ENCODE measurements at regions not wholly inside any gene's neighbourhood (a gene's known extent, or its start where the extent isn't known, plus 50 kb on each side); places are given as distances from the start of the nearest gene placed in this dataset.
A peak's percentile ranks its signal among the peaks of the same experiment; 100 is the strongest.

DNA sequence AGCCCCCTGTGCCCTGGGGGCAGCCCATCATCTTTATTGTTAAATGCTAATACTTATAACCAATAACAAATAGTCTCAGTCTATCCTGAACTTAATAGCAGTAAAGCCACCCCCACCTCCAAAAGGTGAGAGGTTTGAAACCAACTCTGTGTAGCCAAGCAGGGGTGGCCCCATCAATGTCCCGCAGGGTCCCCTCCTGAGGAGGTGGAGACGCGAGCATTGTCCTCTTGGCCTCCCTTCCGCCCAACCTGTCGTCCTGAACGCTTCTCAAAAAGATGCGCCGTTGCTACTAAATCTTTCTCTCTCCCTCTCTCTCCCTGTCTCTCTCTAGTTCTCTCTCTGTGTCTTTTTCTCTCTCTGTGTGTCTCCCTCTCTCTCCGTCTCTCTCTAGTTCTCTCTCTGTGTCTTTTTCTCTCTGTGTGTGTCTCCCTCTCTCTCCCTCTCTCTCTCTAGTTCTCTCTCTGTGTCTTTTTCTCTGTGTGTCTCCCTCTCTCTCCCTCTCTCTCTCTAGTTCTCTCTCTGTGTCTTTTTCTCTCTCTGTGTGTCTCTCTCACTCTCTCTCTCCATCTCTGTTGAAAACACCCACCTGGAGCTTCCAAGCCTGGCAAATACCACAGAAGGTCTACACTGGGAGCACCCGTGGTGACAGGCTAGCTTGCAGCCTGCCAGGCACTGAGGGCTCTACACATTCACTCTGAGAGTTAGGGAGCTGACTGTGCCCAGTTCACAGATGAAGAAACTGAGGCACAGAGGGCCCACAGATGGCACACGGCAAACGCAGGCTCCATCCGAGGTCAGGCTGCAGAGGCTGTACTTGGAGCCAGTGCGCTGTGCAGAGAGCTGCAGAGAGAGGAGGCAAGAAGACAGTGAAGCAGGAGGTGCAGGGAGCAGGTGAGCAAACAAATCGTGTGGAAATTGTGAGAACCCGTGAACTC, 185.9 kb downstream of the C16orf95 start:
- Histone ChIP-seq H3K9ac (ENCODE audit: low read length in 5 of 5) (no peak overlapping the region), H3K9me3 (ENCODE audit: control insufficient read depth in 5 of 5, low read length in 5 of 5) (peaks cover 0 to 30% (median 27%) of the 10 kb centered on the region in 5 donors), H3K27me3 (ENCODE audit: control insufficient read depth in 5 of 5, insufficient read depth in 4 of 5, low read length in 5 of 5) (peaks cover 3 to 15% (median 6%) of the 10 kb centered on the region in 5 donors), H3K36me3 (ENCODE audit: control insufficient read depth in 5 of 5, insufficient read depth in 5 of 5, low read length in 5 of 5) (no peaks in the 10 kb centered on the region), H3K4me3 (ENCODE audit: low read depth in 1 of 5, low read length in 5 of 5) (peak overlapping the region in 1 of 5 donors; percentile 2), H3K27ac (ENCODE audit: low read depth, low read length) (no peak overlapping the region), H3K4me1 (ENCODE audit: control insufficient read depth in 5 of 5, insufficient read depth in 5 of 5, low read length in 5 of 5) (peaks cover 0 to 4% (median 0%) of the 10 kb centered on the region in 5 donors)

DNA sequence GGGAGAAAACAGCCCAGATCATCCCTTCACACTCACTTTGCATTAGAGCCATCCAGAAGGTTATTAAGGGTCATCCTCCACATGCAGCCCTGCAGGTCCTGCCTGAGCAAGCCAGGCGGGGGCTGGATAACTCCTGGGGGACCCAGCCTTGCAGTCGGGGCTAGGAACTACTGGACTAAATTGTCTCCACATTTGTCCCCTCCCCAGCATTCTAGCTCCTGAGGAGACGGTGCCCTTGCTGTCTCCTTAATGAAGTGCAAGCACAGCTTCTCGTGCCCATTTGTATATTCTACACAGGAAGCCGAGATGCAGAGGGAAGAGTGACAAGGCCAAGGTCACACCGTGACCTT, 185.2 kb downstream of the C16orf95 start:
- Histone ChIP-seq H3K4me1 (ENCODE audit: control insufficient read depth in 5 of 5, insufficient read depth in 5 of 5, low read length in 5 of 5) (peaks cover 0 to 3% (median 0%) of the 10 kb centered on the region in 5 donors), H3K4me3 (ENCODE audit: low read depth in 1 of 5, low read length in 5 of 5) (peak overlapping the region in 1 of 5 donors; percentile 9), H3K36me3 (ENCODE audit: control insufficient read depth in 5 of 5, insufficient read depth in 5 of 5, low read length in 5 of 5) (no peaks in the 10 kb centered on the region), H3K27ac (ENCODE audit: low read depth, low read length) (no peak overlapping the region), H3K9ac (ENCODE audit: low read length in 5 of 5) (no peak overlapping the region), H3K9me3 (ENCODE audit: control insufficient read depth in 5 of 5, low read length in 5 of 5) (peaks cover 0 to 30% (median 27%) of the 10 kb centered on the region in 5 donors), H3K27me3 (ENCODE audit: control insufficient read depth in 5 of 5, insufficient read depth in 4 of 5, low read length in 5 of 5) (peaks cover 2 to 10% (median 6%) of the 10 kb centered on the region in 5 donors)

DNA sequence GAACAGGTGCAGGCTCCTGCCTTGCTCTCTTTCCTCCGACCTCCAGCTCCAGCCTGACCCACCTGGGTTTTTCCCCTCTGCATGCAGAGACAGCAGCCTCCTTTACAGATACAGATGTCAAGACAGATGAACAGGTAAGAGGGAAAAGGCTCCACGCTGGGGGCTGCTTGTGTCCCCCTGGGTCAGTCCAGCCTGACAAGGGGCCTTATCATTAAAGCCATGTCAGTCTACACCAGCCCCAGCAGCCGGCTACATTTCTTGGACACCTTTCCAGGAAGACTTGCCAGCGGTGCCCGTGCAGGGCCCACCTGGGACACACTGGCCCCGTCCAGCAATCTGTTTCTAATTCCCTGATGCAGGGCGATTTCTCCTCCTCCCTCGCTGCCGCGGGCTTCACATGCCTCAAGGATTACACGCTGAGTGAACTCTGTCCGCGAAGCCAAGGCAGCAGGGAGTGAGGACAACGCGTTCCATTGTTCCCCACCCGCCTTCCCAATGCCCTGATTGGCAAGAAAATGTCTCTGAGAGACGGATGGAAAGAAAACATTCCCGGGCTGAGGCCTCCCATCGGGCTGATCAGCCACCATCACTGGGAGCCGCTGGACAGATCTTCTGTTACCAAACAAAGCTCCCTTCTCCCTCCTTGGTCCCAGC, 184.7 kb downstream of the C16orf95 start:
- Histone ChIP-seq H3K27ac (ENCODE audit: low read depth, low read length) (no peak overlapping the region), H3K27me3 (ENCODE audit: control insufficient read depth in 5 of 5, insufficient read depth in 4 of 5, low read length in 5 of 5) (peaks cover 2 to 8% (median 6%) of the 10 kb centered on the region in 5 donors), H3K9me3 (ENCODE audit: control insufficient read depth in 5 of 5, low read length in 5 of 5) (peaks cover 0 to 30% (median 27%) of the 10 kb centered on the region in 5 donors), H3K4me3 (ENCODE audit: low read depth in 1 of 5, low read length in 5 of 5) (peak overlapping the region in 1 of 5 donors; percentile 9), H3K9ac (ENCODE audit: low read length in 5 of 5) (no peak overlapping the region), H3K36me3 (ENCODE audit: control insufficient read depth in 5 of 5, insufficient read depth in 5 of 5, low read length in 5 of 5) (no peaks in the 10 kb centered on the region), H3K4me1 (ENCODE audit: control insufficient read depth in 5 of 5, insufficient read depth in 5 of 5, low read length in 5 of 5) (peaks cover 0 to 2% (median 0%) of the 10 kb centered on the region in 5 donors)

DNA sequence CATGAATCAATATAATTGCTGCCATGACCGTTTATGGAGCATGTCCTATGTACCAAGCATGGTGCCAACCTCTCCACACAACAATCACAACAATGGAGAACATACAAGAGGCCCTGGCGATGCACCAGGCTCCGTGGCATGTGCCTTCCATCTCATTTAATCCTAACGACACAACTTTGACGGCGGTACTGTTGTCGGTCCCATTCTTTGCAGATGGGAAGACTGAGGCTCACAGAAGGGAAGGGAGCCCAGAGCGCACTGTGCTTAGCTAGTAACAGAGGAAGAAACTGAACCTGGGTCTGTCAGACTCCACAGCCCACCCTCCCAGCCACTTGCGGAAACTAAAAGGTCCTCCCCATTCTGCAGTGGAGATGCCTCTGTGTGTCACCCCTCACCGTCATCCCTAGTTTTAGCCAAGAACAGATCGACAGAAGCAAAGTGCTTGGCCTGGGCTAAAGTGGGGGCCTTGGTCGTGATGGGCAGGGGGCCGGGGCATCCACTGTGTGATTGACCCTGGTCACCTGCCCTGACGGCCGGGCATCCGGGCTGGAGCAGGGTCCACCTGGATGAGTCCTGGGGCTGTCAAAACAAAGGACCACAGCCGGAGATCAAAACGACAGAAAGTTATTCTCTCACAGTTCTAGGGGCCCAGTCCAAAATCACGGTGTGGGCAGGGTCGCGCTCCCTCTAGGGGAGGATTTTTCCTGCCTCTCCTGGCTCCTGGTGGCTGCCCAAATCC, 183.9 kb downstream of the C16orf95 start:
- peaks cover 0 to 7% (median 4%) of the 10 kb centered on the region in 5 donors for H3K27me3 ChIP-seq (ENCODE audit: control insufficient read depth in 5 of 5, insufficient read depth in 4 of 5, low read length in 5 of 5)
- peaks cover 0 to 2% (median 0%) of the 10 kb centered on the region in 5 donors for H3K4me1 ChIP-seq (ENCODE audit: control insufficient read depth in 5 of 5, insufficient read depth in 5 of 5, low read length in 5 of 5)
- H3K36me3 ChIP-seq (ENCODE audit: control insufficient read depth in 5 of 5, insufficient read depth in 5 of 5, low read length in 5 of 5) = no peaks in the 10 kb centered on the region
- H3K27ac ChIP-seq (ENCODE audit: low read depth, low read length) = no peak overlapping the region
- H3K4me3 ChIP-seq (ENCODE audit: low read depth in 1 of 5, low read length in 5 of 5) = no peak overlapping the region
- no peak overlapping the region for H3K9ac ChIP-seq (ENCODE audit: low read length in 5 of 5)
- peaks cover 0 to 30% (median 27%) of the 10 kb centered on the region in 5 donors for H3K9me3 ChIP-seq (ENCODE audit: control insufficient read depth in 5 of 5, low read length in 5 of 5)

- Histone ChIP-seq H3K36me3 (ENCODE audit: control insufficient read depth in 5 of 5, insufficient read depth in 5 of 5, low read length in 5 of 5) (no peaks in the 10 kb centered on the region), H3K4me3 (ENCODE audit: low read depth in 1 of 5, low read length in 5 of 5) (no peak overlapping the region), H3K27ac (ENCODE audit: low read depth, low read length) (no peak overlapping the region), H3K9me3 (ENCODE audit: control insufficient read depth in 5 of 5, low read length in 5 of 5) (peaks cover 0 to 25% (median 24%) of the 10 kb centered on the region in 5 donors), H3K27me3 (ENCODE audit: control insufficient read depth in 5 of 5, insufficient read depth in 4 of 5, low read length in 5 of 5) (peaks cover 0 to 6% (median 2%) of the 10 kb centered on the region in 5 donors), H3K9ac (ENCODE audit: low read length in 5 of 5) (no peak overlapping the region), H3K4me1 (ENCODE audit: control insufficient read depth in 5 of 5, insufficient read depth in 5 of 5, low read length in 5 of 5) (no peaks in the 10 kb centered on the region)
These were observed 183.1 kb downstream of the C16orf95 start for GRCh38 chr16:87133966-87134627.

DNA sequence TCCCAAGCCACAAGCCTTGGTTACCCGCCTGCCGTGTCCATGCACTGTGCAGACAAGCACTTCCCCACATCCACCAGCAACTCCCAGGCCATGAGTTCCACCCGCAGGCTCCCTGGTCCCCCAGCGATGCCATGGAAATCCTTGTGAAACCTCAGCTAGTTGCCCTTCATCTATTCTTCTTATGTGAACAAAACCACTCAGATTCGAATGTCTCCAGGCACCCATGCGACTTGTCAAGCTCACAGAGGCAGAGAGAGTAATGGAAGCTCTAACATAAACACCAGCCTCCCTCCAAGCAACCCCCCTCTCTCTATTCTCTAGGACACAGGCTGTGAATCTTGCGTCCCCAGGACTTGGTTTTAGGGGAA, 182.6 kb downstream of the C16orf95 start:
- H3K9ac ChIP-seq (ENCODE audit: low read length in 5 of 5) = no peak overlapping the region
- H3K27me3 ChIP-seq (ENCODE audit: control insufficient read depth in 5 of 5, insufficient read depth in 4 of 5, low read length in 5 of 5) = peaks cover 0 to 6% (median 0%) of the 10 kb centered on the region in 5 donors
- no peaks in the 10 kb centered on the region for H3K4me1 ChIP-seq (ENCODE audit: control insufficient read depth in 5 of 5, insufficient read depth in 5 of 5, low read length in 5 of 5)
- no peak overlapping the region for H3K4me3 ChIP-seq (ENCODE audit: low read depth in 1 of 5, low read length in 5 of 5)
- H3K27ac ChIP-seq (ENCODE audit: low read depth, low read length) = no peak overlapping the region
- no peaks in the 10 kb centered on the region for H3K36me3 ChIP-seq (ENCODE audit: control insufficient read depth in 5 of 5, insufficient read depth in 5 of 5, low read length in 5 of 5)
- H3K9me3 ChIP-seq (ENCODE audit: control insufficient read depth in 5 of 5, low read length in 5 of 5) = peaks cover 0 to 22% (median 19%) of the 10 kb centered on the region in 5 donors

- H3K27me3 ChIP-seq (ENCODE audit: control insufficient read depth in 5 of 5, insufficient read depth in 4 of 5, low read length in 5 of 5) = peaks cover 0 to 6% (median 0%) of the 10 kb centered on the region in 5 donors
- H3K4me1 ChIP-seq (ENCODE audit: control insufficient read depth in 5 of 5, insufficient read depth in 5 of 5, low read length in 5 of 5) = no peaks in the 10 kb centered on the region
- no peak overlapping the region for H3K27ac ChIP-seq (ENCODE audit: low read depth, low read length)
- no peaks in the 10 kb centered on the region for H3K36me3 ChIP-seq (ENCODE audit: control insufficient read depth in 5 of 5, insufficient read depth in 5 of 5, low read length in 5 of 5)
- peaks cover 0 to 25% (median 22%) of the 10 kb centered on the region in 5 donors for H3K9me3 ChIP-seq (ENCODE audit: control insufficient read depth in 5 of 5, low read length in 5 of 5)
- H3K9ac ChIP-seq (ENCODE audit: low read length in 5 of 5) = no peak overlapping the region
- H3K4me3 ChIP-seq (ENCODE audit: low read depth in 1 of 5, low read length in 5 of 5) = no peak overlapping the region
These were observed 181.8 kb downstream of the C16orf95 start for GRCh38 chr16:87135246-87136030.

DNA sequence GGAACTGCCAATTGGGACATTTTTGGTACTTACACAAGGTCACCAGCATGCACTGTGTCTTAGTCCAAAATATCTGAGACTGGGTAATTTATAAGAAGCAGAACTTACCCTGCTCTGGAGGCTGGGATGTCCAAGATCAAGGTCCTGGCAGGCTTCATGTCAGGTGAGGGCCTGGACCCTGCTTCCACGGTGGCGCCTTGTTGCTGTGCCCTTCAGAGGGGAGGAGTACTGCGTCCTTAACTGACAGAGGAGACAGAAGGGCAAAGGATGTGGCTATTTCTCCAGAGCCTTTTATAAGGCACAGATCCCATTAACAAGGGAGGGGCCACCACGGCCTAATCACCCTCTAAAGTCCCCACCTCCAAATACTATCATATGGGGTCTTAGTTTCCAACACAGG, 178.9 kb downstream of the C16orf95 start:
- no peak overlapping the region for H3K9ac ChIP-seq (ENCODE audit: low read length in 5 of 5)
- no peak overlapping the region for H3K27ac ChIP-seq (ENCODE audit: low read depth, low read length)
- H3K27me3 ChIP-seq (ENCODE audit: control insufficient read depth in 5 of 5, insufficient read depth in 4 of 5, low read length in 5 of 5) = no peaks in the 10 kb centered on the region
- peaks cover 0 to 14% (median 5%) of the 10 kb centered on the region in 5 donors for H3K9me3 ChIP-seq (ENCODE audit: control insufficient read depth in 5 of 5, low read length in 5 of 5)
- H3K4me3 ChIP-seq (ENCODE audit: low read depth in 1 of 5, low read length in 5 of 5) = no peak overlapping the region
- H3K36me3 ChIP-seq (ENCODE audit: control insufficient read depth in 5 of 5, insufficient read depth in 5 of 5, low read length in 5 of 5) = no peaks in the 10 kb centered on the region
- no peaks in the 10 kb centered on the region for H3K4me1 ChIP-seq (ENCODE audit: control insufficient read depth in 5 of 5, insufficient read depth in 5 of 5, low read length in 5 of 5)

- no peaks in the 10 kb centered on the region for H3K27me3 ChIP-seq (ENCODE audit: control insufficient read depth in 5 of 5, insufficient read depth in 4 of 5, low read length in 5 of 5)
- H3K27ac ChIP-seq (ENCODE audit: low read depth, low read length) = no peak overlapping the region
- no peak overlapping the region for H3K4me3 ChIP-seq (ENCODE audit: low read depth in 1 of 5, low read length in 5 of 5)
- no peaks in the 10 kb centered on the region for H3K4me1 ChIP-seq (ENCODE audit: control insufficient read depth in 5 of 5, insufficient read depth in 5 of 5, low read length in 5 of 5)
- no peak overlapping the region for H3K9ac ChIP-seq (ENCODE audit: low read length in 5 of 5)
- no peaks in the 10 kb centered on the region for H3K36me3 ChIP-seq (ENCODE audit: control insufficient read depth in 5 of 5, insufficient read depth in 5 of 5, low read length in 5 of 5)
- peaks cover 0 to 14% (median 5%) of the 10 kb centered on the region in 5 donors for H3K9me3 ChIP-seq (ENCODE audit: control insufficient read depth in 5 of 5, low read length in 5 of 5)
These were observed 178.4 kb downstream of the C16orf95 start for GRCh38 chr16:87138738-87139267.
